Astrocyte of the cerebellum (primary cell): ENCODE measurements at regions not wholly inside any gene's neighbourhood (a gene's known extent, or its start where the extent isn't known, plus 50 kb on each side); places are given as distances from the start of the nearest gene placed in this dataset.

Source experiments
- DNase-seq: peaks from one replicate; pipeline ENCODE4 v3.0.0-alpha.2; 2011; ENCODE audit warnings: low read depth
- H3K4me3 ChIP-seq: 2 replicates; pipeline ENCODE4 v1.5.1; 2011; ENCODE audit warnings: mild to moderate bottlenecking, low read depth, low read length, moderate library complexity
- CTCF ChIP-seq: IDR thresholded peaks from 2 replicates; pipeline ENCODE4 v1.5.1; 2012; ENCODE audit warnings: low read length, low read depth, moderate library complexity, mild to moderate bottlenecking; ENCODE audit errors: missing control alignments
- in situ Hi-C: cut with HindIII; loops from 2 replicates; pipeline ENCODE4 v1.10.0; 2017; ENCODE audit warnings: low sequenced_read_pairs

GRCh38 chr10:121357401-121357800 lies 240.8 kb downstream of the FGFR2 start:
- DNase-seq: no peak
- TF ChIP-seq CTCF: no peak
- in situ Hi-C loops: no loop called here
- H3K4me3 ChIP-seq: no peak overlapping the region

- no peak for TF ChIP-seq CTCF
- in situ Hi-C loops: no loop called here
- no peak for DNase-seq
- H3K4me3 ChIP-seq: no peak overlapping the region
Observed at GRCh38 chr10:121362026-121362425, 236.2 kb downstream of the FGFR2 start.

GRCh38 chr10:121365566-121365965 lies 232.7 kb downstream of the FGFR2 start:
- no peak overlapping the region for H3K4me3 ChIP-seq
- no peak for TF ChIP-seq CTCF
- no peak for DNase-seq
- in situ Hi-C loops: no loop called here

- DNase-seq: no peak
- no peak for TF ChIP-seq CTCF
- in situ Hi-C loops: no loop called here
- no peak overlapping the region for H3K4me3 ChIP-seq
Observed at GRCh38 chr10:121368347-121369025, 229.8 kb downstream of the FGFR2 start.

- no peak overlapping the region for H3K4me3 ChIP-seq
Observed at GRCh38 chr10:121369616-121370015, 228.6 kb downstream of the FGFR2 start.

GRCh38 chr10:121371836-121372235 lies 226.4 kb downstream of the FGFR2 start:
- in situ Hi-C loops: no loop called here
- no peak overlapping the region for H3K4me3 ChIP-seq
- no peak for DNase-seq
- TF ChIP-seq CTCF: no peak

More at GRCh38 chr10:121369616-121370015, 228.6 kb downstream of the FGFR2 start:
- no peak for DNase-seq
- in situ Hi-C loops: no loop called here
- TF ChIP-seq CTCF: no peak
